Panc1 (cell line): ENCODE measurements at regions not wholly inside any gene's neighbourhood (a gene's known extent, or its start where the extent isn't known, plus 50 kb on each side); places are given as distances from the start of the nearest gene placed in this dataset.
"Not testable (repeated sequence)": the region's sequence is repeated elsewhere in the genome, so short reads cannot be mapped to it uniquely, and the experiment has no call there.

Source experiments
- TF ChIP-seq, protein P1 (sequence below): fragments of 450-650 bp; IDR thresholded peaks from 2 replicates; pipeline ENCODE4 v1.5.1; 2017; ENCODE audit warnings: mild to moderate bottlenecking
- TF ChIP-seq, protein P2 (sequence below), 2 experiments: IDR thresholded peaks; 2 replicates each; pipeline ENCODE4 v1.6.1; 2011 to 2012; ENCODE audit warnings: low read depth in 2 of 2, control low read depth in 1 of 2, low read length in 1 of 2, mild to moderate bottlenecking in 1 of 2, moderate library complexity in 1 of 2; ENCODE audit not compliant: insufficient read depth in 1 of 2

DNA sequence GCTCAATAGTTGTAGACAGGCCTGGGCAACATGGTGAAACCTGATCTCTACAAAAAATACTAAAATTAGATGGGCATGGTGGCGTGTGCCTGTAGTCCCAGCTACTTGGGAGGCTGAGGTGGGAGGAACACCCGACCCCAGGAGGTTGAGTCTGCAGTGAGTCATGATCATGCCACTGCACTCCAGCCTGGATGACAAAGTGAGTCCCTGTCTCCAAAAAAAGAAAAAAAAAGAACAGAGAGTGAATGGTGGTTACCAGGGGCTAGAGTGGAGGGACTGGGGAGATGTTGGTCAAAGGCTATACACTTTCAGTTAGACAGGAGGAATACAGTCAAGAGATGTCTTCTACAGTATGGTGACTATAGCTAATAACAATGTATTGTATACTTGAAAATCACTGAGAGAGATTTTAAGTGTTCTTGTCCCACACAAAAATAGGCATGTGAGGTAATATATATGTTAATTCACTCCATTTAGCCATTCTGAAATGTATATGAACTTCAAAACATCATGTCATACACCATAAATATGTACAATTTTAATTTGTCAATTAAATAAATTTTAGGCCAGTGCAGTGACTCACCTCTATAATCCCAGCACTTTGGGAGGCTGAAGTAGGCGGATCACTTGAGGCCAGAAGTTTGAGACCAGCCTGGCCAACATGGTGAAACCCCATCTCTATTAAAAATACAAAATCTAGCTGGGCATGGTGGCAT lies 148.6 kb downstream of the CRLF3 start:
- TF ChIP-seq, protein P1, sequence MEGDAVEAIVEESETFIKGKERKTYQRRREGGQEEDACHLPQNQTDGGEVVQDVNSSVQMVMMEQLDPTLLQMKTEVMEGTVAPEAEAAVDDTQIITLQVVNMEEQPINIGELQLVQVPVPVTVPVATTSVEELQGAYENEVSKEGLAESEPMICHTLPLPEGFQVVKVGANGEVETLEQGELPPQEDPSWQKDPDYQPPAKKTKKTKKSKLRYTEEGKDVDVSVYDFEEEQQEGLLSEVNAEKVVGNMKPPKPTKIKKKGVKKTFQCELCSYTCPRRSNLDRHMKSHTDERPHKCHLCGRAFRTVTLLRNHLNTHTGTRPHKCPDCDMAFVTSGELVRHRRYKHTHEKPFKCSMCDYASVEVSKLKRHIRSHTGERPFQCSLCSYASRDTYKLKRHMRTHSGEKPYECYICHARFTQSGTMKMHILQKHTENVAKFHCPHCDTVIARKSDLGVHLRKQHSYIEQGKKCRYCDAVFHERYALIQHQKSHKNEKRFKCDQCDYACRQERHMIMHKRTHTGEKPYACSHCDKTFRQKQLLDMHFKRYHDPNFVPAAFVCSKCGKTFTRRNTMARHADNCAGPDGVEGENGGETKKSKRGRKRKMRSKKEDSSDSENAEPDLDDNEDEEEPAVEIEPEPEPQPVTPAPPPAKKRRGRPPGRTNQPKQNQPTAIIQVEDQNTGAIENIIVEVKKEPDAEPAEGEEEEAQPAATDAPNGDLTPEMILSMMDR, result not testable (repeated sequence)
- TF ChIP-seq, protein P2, sequence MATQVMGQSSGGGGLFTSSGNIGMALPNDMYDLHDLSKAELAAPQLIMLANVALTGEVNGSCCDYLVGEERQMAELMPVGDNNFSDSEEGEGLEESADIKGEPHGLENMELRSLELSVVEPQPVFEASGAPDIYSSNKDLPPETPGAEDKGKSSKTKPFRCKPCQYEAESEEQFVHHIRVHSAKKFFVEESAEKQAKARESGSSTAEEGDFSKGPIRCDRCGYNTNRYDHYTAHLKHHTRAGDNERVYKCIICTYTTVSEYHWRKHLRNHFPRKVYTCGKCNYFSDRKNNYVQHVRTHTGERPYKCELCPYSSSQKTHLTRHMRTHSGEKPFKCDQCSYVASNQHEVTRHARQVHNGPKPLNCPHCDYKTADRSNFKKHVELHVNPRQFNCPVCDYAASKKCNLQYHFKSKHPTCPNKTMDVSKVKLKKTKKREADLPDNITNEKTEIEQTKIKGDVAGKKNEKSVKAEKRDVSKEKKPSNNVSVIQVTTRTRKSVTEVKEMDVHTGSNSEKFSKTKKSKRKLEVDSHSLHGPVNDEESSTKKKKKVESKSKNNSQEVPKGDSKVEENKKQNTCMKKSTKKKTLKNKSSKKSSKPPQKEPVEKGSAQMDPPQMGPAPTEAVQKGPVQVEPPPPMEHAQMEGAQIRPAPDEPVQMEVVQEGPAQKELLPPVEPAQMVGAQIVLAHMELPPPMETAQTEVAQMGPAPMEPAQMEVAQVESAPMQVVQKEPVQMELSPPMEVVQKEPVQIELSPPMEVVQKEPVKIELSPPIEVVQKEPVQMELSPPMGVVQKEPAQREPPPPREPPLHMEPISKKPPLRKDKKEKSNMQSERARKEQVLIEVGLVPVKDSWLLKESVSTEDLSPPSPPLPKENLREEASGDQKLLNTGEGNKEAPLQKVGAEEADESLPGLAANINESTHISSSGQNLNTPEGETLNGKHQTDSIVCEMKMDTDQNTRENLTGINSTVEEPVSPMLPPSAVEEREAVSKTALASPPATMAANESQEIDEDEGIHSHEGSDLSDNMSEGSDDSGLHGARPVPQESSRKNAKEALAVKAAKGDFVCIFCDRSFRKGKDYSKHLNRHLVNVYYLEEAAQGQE (IDR thresholded peaks at IDR 0.05; ENCODE audit: insufficient read depth in 1 of 2, low read depth in 2 of 2, low read length in 1 of 2), result not testable (repeated sequence)
